Endothelial cell of umbilical vein (primary cell): ENCODE measurements at regions not wholly inside any gene's neighbourhood (a gene's known extent, or its start where the extent isn't known, plus 50 kb on each side); places are given as distances from the start of the nearest gene placed in this dataset.

Experiments used
- BruUV-seq: library from RNA; stranded (reverse); fragments of 400-500 nt; replicated peaks from 2 replicates; lab custom pipeline; 2021; lab: Mats Ljungman, UMichigan
- CTCF ChIA-PET: fragments of 300-600, 350-600 bp; sonication (Branson Sonifier 250); formaldehyde crosslinking; loops from one replicate; lab custom pipeline; 2021; ENCODE audit warnings: antibody characterized with exemption, inconsistent platforms; lab: Charles Lee
- POLR2A ChIA-PET: fragments of 300-600, 350-600 bp; sonication (Branson Sonifier 250); formaldehyde crosslinking; loops from one replicate; lab custom pipeline; 2021; ENCODE audit warnings: antibody characterized with exemption, inconsistent platforms; lab: Charles Lee
- DNase-seq: peaks from one replicate; pipeline ENCODE4 v3.0.0-alpha.2; 2011; ENCODE audit warnings: low read depth, low spot score
- FAIRE-seq: peaks from 2 replicates; lab custom pipeline; 2011; peaks lifted over from hg19 to GRCh38; lab: Jason Lieb, UNC
- H2AFZ ChIP-seq: 2 replicates; pipeline ENCODE4 v1.6.0; 2012; ENCODE audit warnings: low read depth, low read length, control low read depth, inconsistent platforms
- H3K27ac ChIP-seq: 2 replicates; pipeline ENCODE4 v1.5.1; 2011; ENCODE audit warnings: low read depth, mild to moderate bottlenecking, control low read depth, low read length, moderate library complexity; ENCODE audit not compliant: insufficient read depth
- H3K27me3 ChIP-seq, 2 experiments: 2 replicates each; pipeline versions ENCODE4 v1.6.0 to v1.6.1; 2011; ENCODE audit warnings: low read length in 2 of 2, mixed read lengths in 1 of 2; ENCODE audit not compliant: control insufficient read depth in 2 of 2, insufficient read depth in 2 of 2
- H3K36me3 ChIP-seq, 2 experiments: 2 replicates in 1 of 2; 3 replicates in 1 of 2; pipeline ENCODE4 v1.5.1; 2011; ENCODE audit warnings: low read length in 2 of 2, mild to moderate bottlenecking in 1 of 2, moderate library complexity in 1 of 2; ENCODE audit not compliant: control insufficient read depth in 2 of 2, insufficient read depth in 2 of 2; ENCODE audit errors: extremely low read depth in 1 of 2
- H3K4me1 ChIP-seq: 3 replicates; pipeline ENCODE4 v1.5.1; 2011; ENCODE audit warnings: mild to moderate bottlenecking, low read length; ENCODE audit not compliant: control insufficient read depth, insufficient read depth; ENCODE audit errors: extremely low read depth
- H3K4me2 ChIP-seq: 2 replicates; pipeline ENCODE4 v1.6.1; 2011; ENCODE audit warnings: low read length, control low read depth, mixed read lengths; ENCODE audit not compliant: insufficient read depth
- H3K4me3 ChIP-seq, 3 experiments: fragments of 200-600 bp in 1 of 3; sonication (generic), shearing (Covaris generic) in 1 of 3; replicated peaks in 1 of 3; 2 replicates each; pipeline ENCODE4 v1.5.1; 2011 to 2016; ENCODE audit warnings: control low read depth in 3 of 3, low read length in 3 of 3, mild to moderate bottlenecking in 2 of 3, inconsistent platforms in 1 of 3, low read depth in 1 of 3, moderate library complexity in 1 of 3; ENCODE audit not compliant: insufficient read depth in 1 of 3
- H3K79me2 ChIP-seq: 2 replicates; pipeline ENCODE4 v1.6.0; 2012; ENCODE audit warnings: low read length, inconsistent platforms; ENCODE audit not compliant: control insufficient read depth, insufficient read depth
- H3K9ac ChIP-seq: replicated peaks from 2 replicates; pipeline ENCODE3; 2011; ENCODE audit warnings: low read length, control low read depth; ENCODE audit not compliant: insufficient read depth; ENCODE audit errors: extremely low read depth
- H3K9me1 ChIP-seq: replicated peaks from 3 replicates; pipeline ENCODE4 v1.6.0; 2011; ENCODE audit warnings: mild to moderate bottlenecking, low read length; ENCODE audit not compliant: control insufficient read depth, insufficient read depth; ENCODE audit errors: extremely low read depth
- H3K9me3 ChIP-seq: replicated peaks from 2 replicates; pipeline ENCODE4 v1.5.1; 2012; ENCODE audit warnings: low read length, inconsistent platforms; ENCODE audit not compliant: control insufficient read depth, insufficient read depth
- H4K20me1 ChIP-seq: replicated peaks from 2 replicates; pipeline ENCODE3; 2011; ENCODE audit warnings: mild to moderate bottlenecking, low read length; ENCODE audit not compliant: control insufficient read depth, insufficient read depth; ENCODE audit errors: extremely low read depth
- EZH2 ChIP-seq: IDR thresholded peaks from 2 replicates; pipeline ENCODE4 v1.6.1; 2012; ENCODE audit warnings: borderline replicate concordance, low read depth, mild to moderate bottlenecking, moderate library complexity, low read length, inconsistent platforms; ENCODE audit not compliant: severe bottlenecking
- FOS ChIP-seq: IDR thresholded peaks from 2 replicates; pipeline ENCODE4 v1.6.1; 2011; ENCODE audit warnings: mild to moderate bottlenecking, low read length, moderate library complexity, borderline replicate concordance; ENCODE audit not compliant: insufficient read depth
- GATA2 ChIP-seq: IDR thresholded peaks from 2 replicates; pipeline ENCODE4 v1.7.0; 2011; ENCODE audit warnings: low read depth, mild to moderate bottlenecking, moderate library complexity, mixed read lengths, low read length; ENCODE audit not compliant: insufficient read length, insufficient read depth
- JUN ChIP-seq: IDR thresholded peaks from 2 replicates; pipeline ENCODE4 v1.6.1; 2011; ENCODE audit warnings: borderline replicate concordance, low read depth; ENCODE audit not compliant: insufficient read length, insufficient read depth
- MYC ChIP-seq: IDR thresholded peaks from one replicate; pipeline ENCODE4 v1.6.1; 2011; ENCODE audit warnings: mild to moderate bottlenecking, low read depth, low read length
- POLR2A ChIP-seq: IDR thresholded peaks from 2 replicates; pipeline ENCODE4 v1.6.1; 2012; ENCODE audit warnings: low read depth, mild to moderate bottlenecking, control low read depth, low read length
- POLR2AphosphoS5 ChIP-seq: IDR thresholded peaks from 2 replicates; pipeline ENCODE4 v1.6.1; 2012; ENCODE audit warnings: low read depth, mild to moderate bottlenecking, control low read depth, low read length, moderate library complexity; ENCODE audit not compliant: insufficient read depth
- dilution Hi-C: fragments of 300-500 bp; cut with MboI; formaldehyde crosslinking; loops from one replicate; pipeline ENCODE4 v1.15.0; 2019; ENCODE audit warnings: low sequenced_read_pairs; ENCODE audit not compliant: extremely low pct_ligation_motif_present
- intact Hi-C: fragments of 100-400 bp; cut with micrococcal nuclease; formaldehyde crosslinking; loops from one replicate; pipeline ENCODE4 v1.10.0; 2022
- TF ChIP-seq, protein P1 (sequence below): IDR thresholded peaks from 2 replicates; pipeline ENCODE4 v1.6.1; 2011; ENCODE audit not compliant: insufficient read depth, insufficient read length
- TF ChIP-seq, protein P2 (sequence below), 2 donors: IDR thresholded peaks; 1 replicate in 1 of 2; 2 replicates in 1 of 2; pipeline ENCODE4 v1.5.1; 2011; ENCODE audit warnings: low read length in 2 of 2, mild to moderate bottlenecking in 2 of 2, moderate library complexity in 2 of 2, control low read depth in 1 of 2, inconsistent platforms in 1 of 2, low read depth in 1 of 2; ENCODE audit not compliant: insufficient read depth in 1 of 2; ENCODE audit errors: extremely low read depth in 1 of 2

DNA sequence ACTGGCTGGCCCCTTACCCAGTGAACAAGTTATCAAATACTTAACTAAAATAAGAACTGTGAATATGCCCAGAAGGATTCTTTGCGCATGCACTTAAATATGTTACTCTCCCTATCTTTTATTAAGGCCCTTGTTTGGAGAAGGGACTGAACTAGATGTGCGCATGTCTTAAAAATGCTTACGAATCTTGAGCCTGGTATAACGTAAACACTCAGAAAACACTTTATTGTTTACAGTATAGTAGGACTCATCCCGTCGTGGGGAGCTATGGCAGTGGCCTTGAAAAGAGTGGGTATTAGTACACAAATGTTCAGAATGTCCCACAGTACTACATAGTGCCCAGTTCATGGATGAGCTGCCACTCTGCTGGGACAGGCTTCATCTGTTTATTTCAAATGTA is 75.9 kb upstream of the MAP4K3 start:
- CTCF ChIA-PET: interaction anchor here (0.8 to 8.0 kb wide), 12 partner anchors 16 to 217 kb away, joined by 3 to 73 read pairs (median 6); no protein-coding TSS in a partner anchor
- FAIRE-seq: peak; percentile 15
- dilution Hi-C loops: no loop called here
- TSS peak; percentile 83 for BruUV-seq
- DNase-seq: peak; percentile 18
- Histone ChIP-seq H4K20me1 (no peaks in the 10 kb centered on the region), H3K9ac (peak overlapping the region; percentile 17), H3K4me2 (peak overlapping the region; percentile 41), H3K9me1 (no peaks in the 10 kb centered on the region), H3K27me3 (no peaks in the 10 kb centered on the region), H3K79me2 (no peaks in the 10 kb centered on the region), H3K4me1 (peaks cover 54% of the 10 kb centered on the region), H3K27ac (peak overlapping the region; percentile 80), H2AFZ (peak overlapping the region; percentile 49), H3K9me3 (no peaks in the 10 kb centered on the region), H3K36me3 (no peaks in the 10 kb centered on the region), H3K4me3 (no peak overlapping the region)
- TF ChIP-seq JUN: no peak
- no peak for TF ChIP-seq GATA2
- TF ChIP-seq EZH2: no peak
- TF ChIP-seq FOS: peak; percentile 2
- TF ChIP-seq, protein P1, sequence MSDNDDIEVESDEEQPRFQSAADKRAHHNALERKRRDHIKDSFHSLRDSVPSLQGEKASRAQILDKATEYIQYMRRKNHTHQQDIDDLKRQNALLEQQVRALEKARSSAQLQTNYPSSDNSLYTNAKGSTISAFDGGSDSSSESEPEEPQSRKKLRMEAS: no peak
- POLR2A ChIA-PET: no interaction called here
- intact Hi-C loops: loop anchor here (1.0 kb wide), 9 partner anchors 9 to 217 kb away; partner anchors contain the start of gene MAP4K3

DNA sequence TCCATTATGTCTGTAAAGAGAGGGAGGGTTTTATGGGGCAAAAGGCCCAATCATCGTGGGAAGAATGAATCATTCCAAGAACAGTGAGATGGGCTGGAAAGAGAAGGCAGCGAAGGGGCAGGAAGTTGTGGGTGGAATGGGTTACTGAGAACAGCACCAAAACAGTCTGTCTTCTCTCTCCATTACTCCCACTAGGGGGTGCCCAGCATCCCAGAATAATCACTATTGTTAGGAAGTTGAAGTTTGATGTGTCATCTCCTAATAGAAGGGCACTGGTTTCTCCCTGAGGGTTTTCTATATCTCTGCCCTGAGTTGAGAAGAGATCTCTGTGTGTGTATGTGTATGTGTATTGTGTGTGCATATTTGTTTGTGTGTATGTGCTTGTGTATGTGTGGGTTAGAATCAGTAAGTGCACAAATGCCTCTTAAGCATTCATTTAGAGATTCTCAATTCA is 76.6 kb upstream of the MAP4K3 start:
- Histone ChIP-seq H3K9me3 (no peaks in the 10 kb centered on the region), H2AFZ (peak overlapping the region; percentile 49), H3K27ac (peak overlapping the region; percentile 80), H3K9ac (peak overlapping the region; percentile 17), H3K4me2 (peak overlapping the region; percentile 41), H3K4me3 (no peak overlapping the region), H3K4me1 (peaks cover 54% of the 10 kb centered on the region), H3K36me3 (no peaks in the 10 kb centered on the region), H3K9me1 (no peaks in the 10 kb centered on the region), H3K27me3 (no peaks in the 10 kb centered on the region), H3K79me2 (no peaks in the 10 kb centered on the region), H4K20me1 (no peaks in the 10 kb centered on the region)
- POLR2A ChIA-PET: no interaction called here
- dilution Hi-C loops: no loop called here
- BruUV-seq: no TSS peak
- FAIRE-seq (peak; percentile 95), DNase-seq (peak; percentile 98)
- intact Hi-C loops: loop anchor here (1.0 kb wide), 8 partner anchors 18 to 217 kb away; partner anchors contain the start of gene MAP4K3
- TF ChIP-seq JUN: peak; percentile 91
- TF ChIP-seq GATA2: peak; percentile 67
- no peak for TF ChIP-seq EZH2
- peak; percentile 94 for TF ChIP-seq FOS
- TF ChIP-seq POLR2A: no peak
- TF ChIP-seq MYC: no peak
- TF ChIP-seq, protein P1: peak; percentile 9
- TF ChIP-seq, protein P2, sequence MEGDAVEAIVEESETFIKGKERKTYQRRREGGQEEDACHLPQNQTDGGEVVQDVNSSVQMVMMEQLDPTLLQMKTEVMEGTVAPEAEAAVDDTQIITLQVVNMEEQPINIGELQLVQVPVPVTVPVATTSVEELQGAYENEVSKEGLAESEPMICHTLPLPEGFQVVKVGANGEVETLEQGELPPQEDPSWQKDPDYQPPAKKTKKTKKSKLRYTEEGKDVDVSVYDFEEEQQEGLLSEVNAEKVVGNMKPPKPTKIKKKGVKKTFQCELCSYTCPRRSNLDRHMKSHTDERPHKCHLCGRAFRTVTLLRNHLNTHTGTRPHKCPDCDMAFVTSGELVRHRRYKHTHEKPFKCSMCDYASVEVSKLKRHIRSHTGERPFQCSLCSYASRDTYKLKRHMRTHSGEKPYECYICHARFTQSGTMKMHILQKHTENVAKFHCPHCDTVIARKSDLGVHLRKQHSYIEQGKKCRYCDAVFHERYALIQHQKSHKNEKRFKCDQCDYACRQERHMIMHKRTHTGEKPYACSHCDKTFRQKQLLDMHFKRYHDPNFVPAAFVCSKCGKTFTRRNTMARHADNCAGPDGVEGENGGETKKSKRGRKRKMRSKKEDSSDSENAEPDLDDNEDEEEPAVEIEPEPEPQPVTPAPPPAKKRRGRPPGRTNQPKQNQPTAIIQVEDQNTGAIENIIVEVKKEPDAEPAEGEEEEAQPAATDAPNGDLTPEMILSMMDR (IDR thresholded peaks at IDR 0.05; ENCODE audit: extremely low read depth in 1 of 2, insufficient read depth in 1 of 2, low read depth in 1 of 2, low read length in 2 of 2): peak; percentile 68 to 83
- TF ChIP-seq POLR2AphosphoS5: peak; percentile 62
- CTCF ChIA-PET: interaction anchor here (0.8 to 8.0 kb wide), 13 partner anchors 11 to 217 kb away, joined by 3 to 73 read pairs (median 4); no protein-coding TSS in a partner anchor
